Uterus (tissue), 2 donors: ENCODE measurements at regions not wholly inside any gene's neighbourhood (a gene's known extent, or its start where the extent isn't known, plus 50 kb on each side); places are given as distances from the start of the nearest gene placed in this dataset.

ENCODE experiments used
- POLR2A ChIP-seq, 2 donors: fragments of 450-650 bp; IDR thresholded peaks; one replicate each; pipeline ENCODE4 v1.6.1; 2016; ENCODE audit warnings: antibody characterized with exemption in 2 of 2, mild to moderate bottlenecking in 1 of 2, moderate library complexity in 1 of 2
- TF ChIP-seq, protein P1 (sequence below), 4 experiments: fragments of 200-600 bp in 2 of 4; fragments of 450-650 bp in 2 of 4; sonication (generic) in 2 of 4; IDR thresholded peaks; one replicate each; pipeline ENCODE4 v1.5.1; 2016 to 2019; ENCODE audit warnings: antibody characterized with exemption in 4 of 4, mild to moderate bottlenecking in 2 of 4, moderate library complexity in 1 of 4

DNA sequence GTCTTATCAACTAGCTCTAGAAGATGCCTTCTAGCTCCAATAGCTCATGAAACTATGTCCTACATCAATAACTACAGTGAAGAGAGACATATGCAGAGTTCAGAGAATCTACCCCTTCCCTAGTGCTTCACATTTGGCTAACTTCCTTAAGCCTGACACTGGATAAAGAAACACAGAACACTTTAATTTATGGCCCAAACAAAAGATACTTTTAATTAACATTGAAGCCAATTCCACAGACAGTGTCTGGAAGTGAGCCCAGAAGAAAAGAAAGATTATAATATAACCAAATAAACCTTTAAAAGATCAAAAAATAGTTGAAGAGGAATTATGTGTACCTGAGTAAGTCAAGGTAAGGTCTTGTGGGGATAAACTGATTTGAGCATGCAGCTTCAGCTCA, 255.2 kb downstream of the C11orf87 start:
- TF ChIP-seq, protein P1, sequence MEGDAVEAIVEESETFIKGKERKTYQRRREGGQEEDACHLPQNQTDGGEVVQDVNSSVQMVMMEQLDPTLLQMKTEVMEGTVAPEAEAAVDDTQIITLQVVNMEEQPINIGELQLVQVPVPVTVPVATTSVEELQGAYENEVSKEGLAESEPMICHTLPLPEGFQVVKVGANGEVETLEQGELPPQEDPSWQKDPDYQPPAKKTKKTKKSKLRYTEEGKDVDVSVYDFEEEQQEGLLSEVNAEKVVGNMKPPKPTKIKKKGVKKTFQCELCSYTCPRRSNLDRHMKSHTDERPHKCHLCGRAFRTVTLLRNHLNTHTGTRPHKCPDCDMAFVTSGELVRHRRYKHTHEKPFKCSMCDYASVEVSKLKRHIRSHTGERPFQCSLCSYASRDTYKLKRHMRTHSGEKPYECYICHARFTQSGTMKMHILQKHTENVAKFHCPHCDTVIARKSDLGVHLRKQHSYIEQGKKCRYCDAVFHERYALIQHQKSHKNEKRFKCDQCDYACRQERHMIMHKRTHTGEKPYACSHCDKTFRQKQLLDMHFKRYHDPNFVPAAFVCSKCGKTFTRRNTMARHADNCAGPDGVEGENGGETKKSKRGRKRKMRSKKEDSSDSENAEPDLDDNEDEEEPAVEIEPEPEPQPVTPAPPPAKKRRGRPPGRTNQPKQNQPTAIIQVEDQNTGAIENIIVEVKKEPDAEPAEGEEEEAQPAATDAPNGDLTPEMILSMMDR (IDR thresholded peaks at IDR 0.05), result no peak
- no peak for TF ChIP-seq POLR2A (IDR thresholded peaks at IDR 0.05)
